Stimulated activated CD8-positive, alpha-beta memory T cell treated with anti-CD3 and anti-CD28 coated beads, Interleukin-7, amount 100 ng/mL, for 48 hours (primary cell): ENCODE measurements at regions not wholly inside any gene's neighbourhood (a gene's known extent, or its start where the extent isn't known, plus 50 kb on each side); places are given as distances from the start of the nearest gene placed in this dataset.
"Not testable (repeated sequence)": the region's sequence is repeated elsewhere in the genome, so short reads cannot be mapped to it uniquely, and the experiment has no call there.

ENCODE experiments used
- DNase-seq, 2 donors: peaks; one replicate each; pipeline ENCODE4 v3.0.0-alpha.2; 2020; ENCODE audit warnings: low read depth in 1 of 2; ENCODE audit errors: extremely low read depth in 1 of 2

GRCh38 chr20:4320291-4320690 lies 71.2 kb upstream of the ADRA1D start:
- DNase-seq = no peak

GRCh38 chr20:4318891-4319290 lies 69.8 kb upstream of the ADRA1D start:
- no peak for DNase-seq

GRCh38 chr20:4310616-4311015 lies 61.5 kb upstream of the ADRA1D start:
- not testable (repeated sequence) for DNase-seq

GRCh38 chr20:4306206-4306605 lies 57.1 kb upstream of the ADRA1D start:
- DNase-seq = no peak

GRCh38 chr20:4305091-4305490 lies 56.0 kb upstream of the ADRA1D start:
- no peak for DNase-seq

GRCh38 chr20:4304601-4305000 lies 55.5 kb upstream of the ADRA1D start:
- no peak for DNase-seq

GRCh38 chr20:4303136-4303535 lies 54.0 kb upstream of the ADRA1D start:
- DNase-seq = no peak

- no peak for DNase-seq
Measured at GRCh38 chr20:4300921-4301320, 51.8 kb upstream of the ADRA1D start.

- no peak for DNase-seq
Measured at GRCh38 chr20:4300401-4300800, 51.3 kb upstream of the ADRA1D start.

GRCh38 chr20:4299773-4300172 lies 50.7 kb upstream of the ADRA1D start:
- no peak for DNase-seq

GRCh38 chr20:4299216-4299615 lies 50.1 kb upstream of the ADRA1D start:
- DNase-seq = no peak
